Nephron progenitor cell (in vitro differentiated cells): ENCODE measurements at regions not wholly inside any gene's neighbourhood (a gene's known extent, or its start where the extent isn't known, plus 50 kb on each side); places are given as distances from the start of the nearest gene placed in this dataset.
A peak's percentile ranks its signal among the peaks of the same experiment; 100 is the strongest.

Experiments
- DNase-seq: peaks from one replicate; pipeline ENCODE4 v3.0.0; 2021
- H3K27ac Mint-ChIP-seq: 2 replicates; pipeline ENCODE4 v1.8.0; 2021; ENCODE audit warnings: mild to moderate bottlenecking, moderate library complexity, mixed read lengths
- H3K27me3 Mint-ChIP-seq: 2 replicates; pipeline ENCODE4 v1.8.0; 2021; ENCODE audit warnings: mild to moderate bottlenecking, low read depth, mixed read lengths; ENCODE audit not compliant: poor library complexity
- H3K36me3 Mint-ChIP-seq: 2 replicates; pipeline ENCODE4 v1.8.0; 2021; ENCODE audit warnings: low read depth, mixed read lengths
- H3K4me1 Mint-ChIP-seq: 2 replicates; pipeline ENCODE4 v1.8.0; 2021; ENCODE audit warnings: mixed read lengths
- H3K4me3 Mint-ChIP-seq: 2 replicates; pipeline ENCODE4 v1.8.0; 2021; ENCODE audit warnings: mild to moderate bottlenecking, moderate library complexity, mixed read lengths
- H3K9me3 Mint-ChIP-seq: 2 replicates; pipeline ENCODE4 v1.8.0; 2021; ENCODE audit warnings: mild to moderate bottlenecking, moderate library complexity, mixed read lengths
- CTCF ChIP-seq: fragments of 200-600 bp; sonication (generic); IDR thresholded peaks from 2 replicates; pipeline ENCODE4 v1.5.0; 2021; ENCODE audit warnings: antibody characterized with exemption

DNA sequence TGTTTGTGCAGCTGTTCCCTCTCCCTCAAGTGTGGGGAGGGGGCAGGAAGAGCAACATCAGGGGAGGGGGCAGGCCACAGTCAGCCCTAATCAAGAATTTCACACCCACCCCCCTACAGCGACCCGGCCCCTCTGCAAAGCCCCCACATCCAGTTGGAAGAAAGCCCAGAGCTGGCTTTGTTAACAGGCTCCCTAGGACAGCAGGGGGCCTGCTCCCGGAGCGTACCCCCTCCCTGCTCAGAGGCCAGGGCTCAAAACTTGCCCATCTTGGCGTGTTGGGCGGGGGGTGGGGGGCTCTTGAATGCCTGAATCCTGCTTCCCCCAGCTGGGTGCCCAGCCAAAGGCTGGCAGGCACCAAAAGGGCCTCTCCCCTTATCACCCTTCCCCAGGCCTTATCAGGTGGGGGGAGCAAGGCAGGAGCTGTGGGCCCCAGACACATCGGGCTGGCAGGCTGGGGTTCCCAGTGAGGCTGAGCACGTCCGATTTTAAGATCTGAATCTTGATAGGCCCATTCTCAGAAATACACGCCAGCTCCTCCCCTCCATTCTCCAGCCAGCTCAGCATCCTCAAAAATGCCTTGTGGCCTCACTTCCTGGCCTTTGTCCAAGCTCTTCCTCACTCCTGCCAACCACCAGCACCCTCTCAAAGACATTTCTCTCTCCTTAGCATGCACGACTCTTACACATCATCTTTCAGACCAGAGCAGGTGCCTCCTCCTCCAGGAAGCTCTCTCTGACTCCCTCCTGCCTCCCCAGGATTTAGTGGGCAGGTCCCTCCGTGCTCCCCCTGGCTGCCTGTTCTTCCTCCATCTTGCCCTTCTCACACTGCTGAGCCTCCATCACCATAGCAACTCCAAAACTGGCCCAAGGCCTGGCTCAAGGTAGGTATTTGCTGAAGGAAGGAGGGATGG is 384.8 kb downstream of the MN1 start:
- TF ChIP-seq CTCF = no peak
- no peak for DNase-seq
- Mint-ChIP-seq H3K27me3 (peaks cover 56% of the 10 kb centered on the region), H3K36me3 (no peaks in the 10 kb centered on the region), H3K9me3 (no peaks in the 10 kb centered on the region), H3K4me1 (peaks cover 37% of the 10 kb centered on the region), H3K27ac (no peak overlapping the region), H3K4me3 (peak overlapping the region; percentile 3)

DNA sequence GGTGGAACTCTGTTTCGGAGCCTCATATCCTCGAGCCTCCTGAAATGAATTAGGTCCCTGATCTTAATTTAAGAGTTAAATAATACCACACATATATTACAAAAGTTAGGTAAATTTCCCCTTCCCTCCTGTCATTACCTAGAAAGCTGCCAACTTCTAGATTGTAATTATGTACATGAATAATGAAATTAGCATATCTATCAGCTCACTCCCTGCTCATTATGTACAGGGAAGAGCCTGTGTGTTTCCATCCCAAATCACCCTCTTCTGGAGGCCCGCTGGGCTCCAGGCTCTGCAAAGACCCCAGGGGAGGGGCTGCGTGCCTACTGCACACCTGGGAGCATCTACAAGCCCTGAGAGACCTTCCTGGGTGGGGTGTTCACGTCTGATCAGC is 384.1 kb downstream of the MN1 start:
- peaks cover 30% of the 10 kb centered on the region for H3K4me1 Mint-ChIP-seq
- no peak for DNase-seq
- H3K27ac Mint-ChIP-seq = no peak overlapping the region
- no peaks in the 10 kb centered on the region for H3K9me3 Mint-ChIP-seq
- no peak for TF ChIP-seq CTCF
- H3K36me3 Mint-ChIP-seq = no peaks in the 10 kb centered on the region
- peaks cover 50% of the 10 kb centered on the region for H3K27me3 Mint-ChIP-seq
- H3K4me3 Mint-ChIP-seq = no peak overlapping the region

DNA sequence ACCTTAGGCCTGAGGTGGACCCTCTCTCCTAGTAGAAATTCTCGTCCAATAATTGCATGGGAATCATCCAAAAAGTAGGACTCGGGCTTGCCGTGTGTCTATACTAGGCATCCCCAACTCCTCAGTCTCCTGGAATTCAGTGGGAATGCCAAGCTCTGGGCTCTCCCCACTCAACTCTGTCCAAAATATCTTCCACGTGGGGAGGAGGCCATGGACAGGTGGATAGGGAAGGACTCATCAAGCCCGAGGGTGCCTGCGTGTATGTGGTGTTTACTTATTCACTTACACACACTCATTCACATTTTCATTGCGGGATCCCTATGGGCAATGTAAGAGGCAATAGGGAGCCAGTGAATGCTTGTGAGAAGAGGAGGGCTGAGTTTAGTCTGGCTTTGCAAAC is 383.3 kb downstream of the MN1 start:
- no peak for TF ChIP-seq CTCF
- Mint-ChIP-seq H3K4me1 (peaks cover 29% of the 10 kb centered on the region), H3K27ac (no peak overlapping the region), H3K4me3 (no peak overlapping the region), H3K36me3 (no peaks in the 10 kb centered on the region), H3K9me3 (no peaks in the 10 kb centered on the region), H3K27me3 (peaks cover 43% of the 10 kb centered on the region)
- DNase-seq = no peak

DNA sequence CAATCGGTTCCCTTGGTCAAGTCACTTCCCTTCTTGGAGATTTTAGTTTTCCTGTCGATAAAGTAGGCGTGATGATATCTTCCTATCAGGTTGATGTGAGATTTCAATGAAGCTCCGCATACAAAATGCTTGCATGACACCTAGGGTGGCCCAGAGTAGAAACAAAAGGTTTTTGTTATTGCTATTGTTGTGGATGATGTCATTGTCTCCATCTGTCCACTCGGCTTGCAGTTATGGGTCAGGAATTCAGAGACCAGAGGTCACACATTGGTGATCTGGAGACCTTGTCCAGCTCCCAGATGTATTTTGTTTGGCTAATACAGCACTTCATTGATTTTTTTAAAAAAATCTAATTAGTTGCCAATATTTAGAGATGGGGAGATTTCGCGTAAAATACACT is 382.1 kb downstream of the MN1 start:
- Mint-ChIP-seq H3K36me3 (no peaks in the 10 kb centered on the region), H3K27me3 (peaks cover 44% of the 10 kb centered on the region), H3K27ac (no peak overlapping the region), H3K4me3 (no peak overlapping the region), H3K4me1 (peaks cover 29% of the 10 kb centered on the region), H3K9me3 (peaks cover 7% of the 10 kb centered on the region)
- TF ChIP-seq CTCF = no peak
- DNase-seq = no peak

GRCh38 chr22:27420195-27420816 is 381.2 kb downstream of the MN1 start:
- Mint-ChIP-seq H3K4me1 (peaks cover 29% of the 10 kb centered on the region), H3K27ac (no peak overlapping the region)
- no peak for DNase-seq

More at GRCh38 chr22:27420195-27420816, 381.2 kb downstream of the MN1 start:
- no peak for TF ChIP-seq CTCF
- Mint-ChIP-seq H3K27me3 (peaks cover 40% of the 10 kb centered on the region), H3K36me3 (no peaks in the 10 kb centered on the region), H3K9me3 (peaks cover 8% of the 10 kb centered on the region), H3K4me3 (no peak overlapping the region)
